ENCODE measurements at regions not wholly inside any gene's neighbourhood (a gene's known extent, or its start where the extent isn't known, plus 50 kb on each side); places are given as distances from the start of the nearest gene placed in this dataset.

GRCh38 chr3:144444061-144444460 lies 472.4 kb downstream of the DIPK2A start:
- no peak for TF ChIP-seq EZH2phosphoT487 (IDR thresholded peaks at IDR 0.05; ENCODE audit: borderline replicate concordance, low read length)
- no peak for TF ChIP-seq CTCF (IDR thresholded peaks at IDR 0.05; ENCODE audit: low read depth, low read length, poor library complexity, severe bottlenecking)
- Histone ChIP-seq H3K9me2 (replicated peaks; ENCODE audit: control insufficient read depth, low read length) (no peaks in the 10 kb centered on the region), H3K4me2 (ENCODE audit: low read length) (no peak overlapping the region), H3K36me3 (ENCODE audit: control insufficient read depth, low read length) (no peaks in the 10 kb centered on the region), H4K20me1 (ENCODE audit: control insufficient read depth, insufficient read depth, low read depth, low read length) (no peaks in the 10 kb centered on the region), H3K27me3 (ENCODE audit: control insufficient read depth, low read length) (no peaks in the 10 kb centered on the region), H3F3A (ENCODE audit: control insufficient read depth, insufficient read depth) (no peaks in the 10 kb centered on the region), H3K4me1 (ENCODE audit: control insufficient read depth, low read length) (no peaks in the 10 kb centered on the region), H3K79me2 (ENCODE audit: control insufficient read depth, low read length) (no peaks in the 10 kb centered on the region), H3K27ac (ENCODE audit: low read depth, low read length) (no peak overlapping the region), H3K9me3 (ENCODE audit: control insufficient read depth, insufficient read depth, low read length) (no peaks in the 10 kb centered on the region), H3K4me3 (ENCODE audit: low read length) (no peak overlapping the region)

GRCh38 chr3:144444546-144444945 lies 472.9 kb downstream of the DIPK2A start:
- H3K4me1 ChIP-seq (ENCODE audit: control insufficient read depth, low read length), result no peaks in the 10 kb centered on the region
- no peaks in the 10 kb centered on the region for H3K9me2 ChIP-seq (replicated peaks; ENCODE audit: control insufficient read depth, low read length)
- H3K36me3 ChIP-seq (ENCODE audit: control insufficient read depth, low read length), result no peaks in the 10 kb centered on the region
- no peak overlapping the region for H3K27ac ChIP-seq (ENCODE audit: low read depth, low read length)
- TF ChIP-seq CTCF (IDR thresholded peaks at IDR 0.05; ENCODE audit: low read depth, low read length, poor library complexity, severe bottlenecking) (no peak), EZH2phosphoT487 (IDR thresholded peaks at IDR 0.05; ENCODE audit: borderline replicate concordance, low read length) (no peak)
- H3K9me3 ChIP-seq (ENCODE audit: control insufficient read depth, insufficient read depth, low read length), result no peaks in the 10 kb centered on the region
- no peaks in the 10 kb centered on the region for H3K79me2 ChIP-seq (ENCODE audit: control insufficient read depth, low read length)
- no peaks in the 10 kb centered on the region for H3K27me3 ChIP-seq (ENCODE audit: control insufficient read depth, low read length)
- no peak overlapping the region for H3K4me2 ChIP-seq (ENCODE audit: low read length)
- no peak overlapping the region for H3K4me3 ChIP-seq (ENCODE audit: low read length)
- H4K20me1 ChIP-seq (ENCODE audit: control insufficient read depth, insufficient read depth, low read depth, low read length), result no peaks in the 10 kb centered on the region
- no peaks in the 10 kb centered on the region for H3F3A ChIP-seq (ENCODE audit: control insufficient read depth, insufficient read depth)

- H4K20me1 ChIP-seq (ENCODE audit: control insufficient read depth, insufficient read depth, low read depth, low read length), result no peaks in the 10 kb centered on the region
- H3F3A ChIP-seq (ENCODE audit: control insufficient read depth, insufficient read depth), result no peaks in the 10 kb centered on the region
- H3K4me3 ChIP-seq (ENCODE audit: low read length), result no peak overlapping the region
- H3K4me2 ChIP-seq (ENCODE audit: low read length), result no peak overlapping the region
- no peaks in the 10 kb centered on the region for H3K9me2 ChIP-seq (replicated peaks; ENCODE audit: control insufficient read depth, low read length)
- H3K9me3 ChIP-seq (ENCODE audit: control insufficient read depth, insufficient read depth, low read length), result no peaks in the 10 kb centered on the region
- TF ChIP-seq EZH2phosphoT487 (IDR thresholded peaks at IDR 0.05; ENCODE audit: borderline replicate concordance, low read length) (no peak), CTCF (IDR thresholded peaks at IDR 0.05; ENCODE audit: low read depth, low read length, poor library complexity, severe bottlenecking) (no peak)
- H3K36me3 ChIP-seq (ENCODE audit: control insufficient read depth, low read length), result no peaks in the 10 kb centered on the region
- no peaks in the 10 kb centered on the region for H3K4me1 ChIP-seq (ENCODE audit: control insufficient read depth, low read length)
- H3K27me3 ChIP-seq (ENCODE audit: control insufficient read depth, low read length), result no peaks in the 10 kb centered on the region
- no peak overlapping the region for H3K27ac ChIP-seq (ENCODE audit: low read depth, low read length)
- no peaks in the 10 kb centered on the region for H3K79me2 ChIP-seq (ENCODE audit: control insufficient read depth, low read length)
Measured at GRCh38 chr3:144455841-144456440, 484.3 kb downstream of the DIPK2A start.

Data from DOHH2 (cell line).